ENCODE measurements at regions not wholly inside any gene's neighbourhood (a gene's known extent, or its start where the extent isn't known, plus 50 kb on each side); places are given as distances from the start of the nearest gene placed in this dataset.

- CTCF ChIA-PET = no interaction called here
- H3K4me1 Mint-ChIP-seq = peaks cover 8% of the 10 kb centered on the region
- H3K27ac ChIP-seq (ENCODE audit: low read length in 2 of 2) = no peak overlapping the region
Measured at GRCh38 chr3:102112704-102113230, 263.5 kb downstream of the NFKBIZ start.

More at GRCh38 chr3:102112704-102113230, 263.5 kb downstream of the NFKBIZ start:
- H3K36me3 ChIP-seq (replicated peaks in 1 of 2; ENCODE audit: control extremely low read depth in 1 of 2, control insufficient read depth in 1 of 2, extremely low read depth in 1 of 2, insufficient read depth in 2 of 2, low read length in 1 of 2) = no peaks in the 10 kb centered on the region
- no peak overlapping the region for H2AFZ ChIP-seq (ENCODE audit: insufficient read depth, low read depth, low read length, poor library complexity, severe bottlenecking)
- ATAC-seq (ENCODE audit: low read depth) (no peak), DNase-seq (no peak)
- no peak overlapping the region for H3K4me2 ChIP-seq (replicated peaks; ENCODE audit: low read depth, low read length, poor library complexity, severe bottlenecking)
- H3K4me3 ChIP-seq (ENCODE audit: control extremely low read depth in 1 of 5, extremely low read depth in 1 of 5, insufficient read depth in 1 of 5, low read depth in 2 of 5, low read length in 4 of 5) = no peak overlapping the region
- POLR2A ChIA-PET = no interaction called here
- H3K9me3 ChIP-seq (ENCODE audit: control extremely low read depth in 1 of 3, control insufficient read depth in 2 of 3, insufficient read depth in 1 of 3, low read length in 2 of 3) = peaks cover 0 to 5% (median 0%) of the 10 kb centered on the region in 3 donors
- no peak overlapping the region for H3K9ac ChIP-seq (ENCODE audit: low read length)
- no peaks in the 10 kb centered on the region for H4K20me1 ChIP-seq (ENCODE audit: control insufficient read depth, insufficient read depth, low read length, poor library complexity, severe bottlenecking)
- no peaks in the 10 kb centered on the region for H3K79me2 ChIP-seq (ENCODE audit: control insufficient read depth, insufficient read depth, low read length)
- H3K27ac Mint-ChIP-seq = no peak overlapping the region
- no peaks in the 10 kb centered on the region for H3K27me3 ChIP-seq (replicated peaks in 1 of 4; ENCODE audit: control extremely low read depth in 1 of 4, control insufficient read depth in 3 of 4, insufficient read depth in 4 of 4, low read length in 3 of 4)
- intact Hi-C loops (cut with micrococcal nuclease) = no loop called here
- no peak for TF ChIP-seq EZH2 (IDR thresholded peaks at IDR 0.05; ENCODE audit: borderline replicate concordance, insufficient read depth, low read depth, low read length, poor library complexity, severe bottlenecking)
- TF ChIP-seq CTCF (IDR thresholded peaks at IDR 0.05) = no peak
- H3K4me3 Mint-ChIP-seq = no peak overlapping the region
- no peaks in the 10 kb centered on the region for H3K27me3 Mint-ChIP-seq
- no peaks in the 10 kb centered on the region for H3K4me1 ChIP-seq (ENCODE audit: control insufficient read depth in 2 of 2, insufficient read depth in 2 of 2, low read length in 2 of 2)
- H3K9me3 Mint-ChIP-seq (ENCODE audit: insufficient read depth) = no peaks in the 10 kb centered on the region

All from B cell (primary cell).